ENCODE measurements at regions not wholly inside any gene's neighbourhood (a gene's known extent, or its start where the extent isn't known, plus 50 kb on each side); places are given as distances from the start of the nearest gene placed in this dataset.
"Not testable (repeated sequence)": the region's sequence is repeated elsewhere in the genome, so short reads cannot be mapped to it uniquely, and the experiment has no call there.

DNA sequence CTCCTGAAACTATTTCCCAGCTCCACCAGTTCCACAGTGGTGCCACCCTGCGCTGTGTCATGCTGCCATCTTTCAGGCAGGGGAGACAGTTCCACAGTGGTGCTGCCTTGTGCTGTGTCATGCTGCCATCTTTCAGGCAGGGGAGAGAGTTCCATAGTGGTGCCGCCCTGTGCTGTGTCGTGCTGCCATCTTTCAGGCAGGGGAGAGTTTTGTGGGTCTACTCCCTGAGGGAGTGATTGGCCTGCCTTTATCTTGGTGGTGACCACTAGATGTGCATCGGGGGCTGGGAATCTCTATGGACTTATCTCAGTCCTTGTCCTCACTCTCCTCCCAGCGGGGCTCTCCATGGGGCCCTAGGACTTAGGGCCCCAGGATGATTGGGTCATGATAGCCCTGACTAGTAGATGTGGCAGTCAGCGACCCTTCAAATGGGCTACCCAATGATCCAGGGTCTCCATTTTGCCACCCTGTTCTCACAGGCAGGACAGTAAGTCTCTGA is 770.2 kb upstream of the TPTE start:
- TF ChIP-seq CTCF, POLR2A, POLR2AphosphoS5 (IDR thresholded peaks at IDR 0.05): not testable (repeated sequence)
